Thyroid gland (tissue), 4 donors: ENCODE measurements at regions not wholly inside any gene's neighbourhood (a gene's known extent, or its start where the extent isn't known, plus 50 kb on each side); places are given as distances from the start of the nearest gene placed in this dataset.

Source experiments
- CTCF ChIP-seq, 6 experiments: fragments of 200-600 bp in 3 of 6; fragments of 450-650 bp in 3 of 6; sonication (generic) in 3 of 6; IDR thresholded peaks; one replicate each; pipeline ENCODE4 v1.5.1; 2016 to 2019; ENCODE audit warnings: antibody characterized with exemption in 6 of 6, mild to moderate bottlenecking in 2 of 6, inconsistent platforms in 1 of 6, moderate library complexity in 1 of 6
- POLR2A ChIP-seq, 2 donors: fragments of 450-650 bp; IDR thresholded peaks; one replicate each; pipeline ENCODE4 v1.6.1; 2017; ENCODE audit warnings: antibody characterized with exemption in 2 of 2, mild to moderate bottlenecking in 2 of 2, moderate library complexity in 1 of 2

- TF ChIP-seq POLR2A (IDR thresholded peaks at IDR 0.05) (no peak), CTCF (IDR thresholded peaks at IDR 0.05) (no peak)
Observed at GRCh38 chr13:76804801-76805200, 81.4 kb downstream of the KCTD12 start.
